DMS114 treated with DMSO at 0.1 percent for 48 hours (cell line): ENCODE measurements at regions not wholly inside any gene's neighbourhood (a gene's known extent, or its start where the extent isn't known, plus 50 kb on each side); places are given as distances from the start of the nearest gene placed in this dataset.

Experiments used
- DNase-seq: peaks from one replicate; lab custom pipeline; 2025; ENCODE audit not compliant: unreplicated experiment; lab: John Stamatoyannopoulos, UW

GRCh38 chrX:10811111-10811510 is 190.7 kb upstream of the MID1 start:
- no peak for DNase-seq

GRCh38 chrX:10813761-10814160 is 193.4 kb upstream of the MID1 start:
- no peak for DNase-seq

GRCh38 chrX:10818651-10819050 is 198.3 kb upstream of the MID1 start:
- DNase-seq = no peak

- DNase-seq = no peak
These were observed 199.6 kb upstream of the MID1 start for GRCh38 chrX:10819973-10820372.

- DNase-seq = no peak
These were observed 200.9 kb upstream of the MID1 start for GRCh38 chrX:10821293-10821692.

GRCh38 chrX:10828036-10828435 is 207.7 kb upstream of the MID1 start:
- DNase-seq = no peak

- DNase-seq = no peak
These were observed 208.3 kb upstream of the MID1 start for GRCh38 chrX:10828640-10829039.

- no peak for DNase-seq
These were observed 211.5 kb upstream of the MID1 start for GRCh38 chrX:10831716-10832502.

GRCh38 chrX:10833299-10834169 is 213.1 kb upstream of the MID1 start:
- DNase-seq = no peak

- DNase-seq = no peak
These were observed 221.2 kb upstream of the MID1 start for GRCh38 chrX:10841579-10841978.

- no peak for DNase-seq
These were observed 222.3 kb upstream of the MID1 start for GRCh38 chrX:10842646-10843045.

- DNase-seq = no peak
These were observed 226.9 kb upstream of the MID1 start for GRCh38 chrX:10847333-10847732.

- DNase-seq = no peak
These were observed 231.4 kb upstream of the MID1 start for GRCh38 chrX:10851809-10852208.

GRCh38 chrX:10854594-10854993 is 234.2 kb upstream of the MID1 start:
- DNase-seq = no peak

- DNase-seq = no peak
These were observed 235.5 kb upstream of the MID1 start for GRCh38 chrX:10855845-10856244.

- DNase-seq = no peak
These were observed 236.4 kb upstream of the MID1 start for GRCh38 chrX:10856797-10857196.

- DNase-seq = no peak
These were observed 239.0 kb upstream of the MID1 start for GRCh38 chrX:10859353-10859752.

- DNase-seq = no peak
These were observed 235.1 kb upstream of the HCCS start for GRCh38 chrX:10875995-10876394.

GRCh38 chrX:10882484-10882883 is 228.6 kb upstream of the HCCS start:
- DNase-seq = no peak

GRCh38 chrX:10884246-10884645 is 226.9 kb upstream of the HCCS start:
- DNase-seq = no peak

GRCh38 chrX:10892621-10893225 is 218.4 kb upstream of the HCCS start:
- DNase-seq = no peak

- DNase-seq = no peak
These were observed 217.8 kb upstream of the HCCS start for GRCh38 chrX:10893366-10893765.
